ENCODE measurements at regions not wholly inside any gene's neighbourhood (a gene's known extent, or its start where the extent isn't known, plus 50 kb on each side); places are given as distances from the start of the nearest gene placed in this dataset.

- in situ Hi-C loops (cut with MboI; ENCODE audit: low sequenced_read_pairs) = no loop called here
Observed at GRCh38 chr5:40389591-40389990, 290.1 kb upstream of the PTGER4 start.

GRCh38 chr5:40386289-40386688 is 293.4 kb upstream of the PTGER4 start:
- in situ Hi-C loops (cut with MboI; ENCODE audit: low sequenced_read_pairs) = no loop called here

DNA sequence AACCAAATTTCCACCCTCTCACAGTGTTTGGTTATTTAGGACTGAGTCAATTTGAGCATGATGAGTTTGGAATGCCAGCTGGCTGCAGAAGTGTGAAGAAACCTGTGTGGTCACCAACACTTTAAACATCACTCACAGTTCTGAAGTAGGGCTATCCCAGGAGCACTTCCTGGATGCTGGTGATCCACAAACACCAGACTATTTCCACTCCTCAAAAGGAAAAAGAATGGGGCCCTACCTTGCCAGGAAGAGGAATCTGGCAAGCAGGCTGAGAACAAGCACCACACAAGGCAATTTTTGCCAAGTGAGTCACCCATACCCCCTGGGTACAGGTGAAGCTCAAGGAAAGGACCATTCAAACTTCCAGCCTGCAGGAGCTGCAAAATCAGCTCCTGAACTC is 294.2 kb upstream of the PTGER4 start:
- in situ Hi-C loops (cut with MboI; ENCODE audit: low sequenced_read_pairs) = no loop called here

DNA sequence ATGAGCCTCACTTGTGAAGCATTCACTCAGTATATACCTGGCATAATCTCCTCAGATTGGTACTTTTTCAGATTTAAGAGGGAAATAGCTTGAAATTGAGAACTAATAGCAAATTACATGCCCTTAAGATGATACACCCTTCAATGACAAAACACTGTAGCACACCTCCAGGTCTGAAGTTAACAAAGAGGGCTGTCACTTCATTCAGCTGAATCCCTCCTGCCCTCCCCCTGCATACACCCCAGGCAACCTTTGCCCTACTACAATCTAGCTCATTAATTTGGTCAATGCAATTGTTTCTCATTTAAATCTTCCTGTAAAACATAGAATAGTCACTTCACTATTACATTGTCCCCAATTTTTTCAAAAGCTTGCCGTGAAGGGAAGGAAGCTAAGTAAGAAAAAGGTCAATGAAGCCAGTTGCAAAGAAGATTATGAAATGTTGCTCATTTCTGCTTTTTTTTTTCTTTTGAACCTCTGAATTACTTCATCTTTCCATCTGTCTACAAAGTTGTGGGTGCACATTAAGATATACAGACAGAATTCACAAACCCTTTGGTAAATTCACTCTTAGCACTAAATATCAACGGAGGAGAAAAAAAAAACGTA is 294.8 kb upstream of the PTGER4 start:
- in situ Hi-C loops (cut with MboI; ENCODE audit: low sequenced_read_pairs) = no loop called here

- in situ Hi-C loops (cut with MboI; ENCODE audit: low sequenced_read_pairs) = no loop called here
Observed at GRCh38 chr5:40383749-40384651, 295.7 kb upstream of the PTGER4 start.

- in situ Hi-C loops (cut with MboI; ENCODE audit: low sequenced_read_pairs) = no loop called here
Observed at GRCh38 chr5:40381676-40382363, 297.9 kb upstream of the PTGER4 start.

GRCh38 chr5:40381016-40381415 is 298.7 kb upstream of the PTGER4 start:
- in situ Hi-C loops (cut with MboI; ENCODE audit: low sequenced_read_pairs) = no loop called here

GRCh38 chr5:40378396-40379177 is 301.1 kb upstream of the PTGER4 start:
- in situ Hi-C loops (cut with MboI; ENCODE audit: low sequenced_read_pairs) = no loop called here

GRCh38 chr5:40376566-40376965 is 303.1 kb upstream of the PTGER4 start:
- in situ Hi-C loops (cut with MboI; ENCODE audit: low sequenced_read_pairs) = no loop called here

DNA sequence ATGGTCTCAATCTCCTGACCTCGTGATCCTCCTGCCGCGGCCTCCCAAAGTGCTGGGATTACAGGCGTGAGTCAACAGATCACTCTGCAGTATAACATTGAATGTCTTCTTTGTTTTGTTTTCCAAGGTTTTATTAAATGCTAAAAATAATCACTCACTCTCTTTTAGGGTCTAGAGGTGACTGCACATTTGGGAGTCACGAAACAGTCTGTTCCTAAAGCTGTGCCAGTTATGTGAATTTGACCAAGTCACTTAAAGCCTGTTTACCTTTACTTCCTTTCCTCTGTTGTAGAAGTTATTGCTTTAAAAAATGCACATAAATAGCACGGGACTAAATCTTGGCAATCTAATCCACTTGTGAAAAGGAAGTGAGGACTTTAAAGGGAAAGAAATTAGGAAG is 304.9 kb upstream of the PTGER4 start:
- in situ Hi-C loops (cut with MboI; ENCODE audit: low sequenced_read_pairs) = no loop called here

DNA sequence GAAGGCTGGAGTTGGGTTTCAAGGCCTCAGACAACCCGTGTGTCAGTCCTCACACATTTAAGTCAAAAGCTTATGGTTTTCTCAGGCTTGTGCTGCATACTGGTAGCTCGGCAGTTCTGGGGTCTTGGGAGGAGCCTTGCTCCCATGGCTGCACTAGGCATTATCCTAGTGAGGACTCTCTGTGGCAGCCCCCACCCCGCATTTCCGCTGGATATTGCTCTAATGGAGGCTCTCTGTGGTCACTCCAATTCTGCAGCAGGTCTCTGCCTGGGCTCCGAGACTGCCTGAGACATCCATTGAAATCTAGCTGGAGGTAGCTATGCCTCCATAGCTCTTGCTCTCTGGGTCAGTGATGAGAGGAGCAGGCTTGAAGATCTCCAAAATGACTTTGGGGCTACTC is 311.5 kb upstream of the PTGER4 start:
- in situ Hi-C loops (cut with MboI; ENCODE audit: low sequenced_read_pairs) = no loop called here

GRCh38 chr5:40367255-40367654 is 312.5 kb upstream of the PTGER4 start:
- in situ Hi-C loops (cut with MboI; ENCODE audit: low sequenced_read_pairs) = no loop called here

DNA sequence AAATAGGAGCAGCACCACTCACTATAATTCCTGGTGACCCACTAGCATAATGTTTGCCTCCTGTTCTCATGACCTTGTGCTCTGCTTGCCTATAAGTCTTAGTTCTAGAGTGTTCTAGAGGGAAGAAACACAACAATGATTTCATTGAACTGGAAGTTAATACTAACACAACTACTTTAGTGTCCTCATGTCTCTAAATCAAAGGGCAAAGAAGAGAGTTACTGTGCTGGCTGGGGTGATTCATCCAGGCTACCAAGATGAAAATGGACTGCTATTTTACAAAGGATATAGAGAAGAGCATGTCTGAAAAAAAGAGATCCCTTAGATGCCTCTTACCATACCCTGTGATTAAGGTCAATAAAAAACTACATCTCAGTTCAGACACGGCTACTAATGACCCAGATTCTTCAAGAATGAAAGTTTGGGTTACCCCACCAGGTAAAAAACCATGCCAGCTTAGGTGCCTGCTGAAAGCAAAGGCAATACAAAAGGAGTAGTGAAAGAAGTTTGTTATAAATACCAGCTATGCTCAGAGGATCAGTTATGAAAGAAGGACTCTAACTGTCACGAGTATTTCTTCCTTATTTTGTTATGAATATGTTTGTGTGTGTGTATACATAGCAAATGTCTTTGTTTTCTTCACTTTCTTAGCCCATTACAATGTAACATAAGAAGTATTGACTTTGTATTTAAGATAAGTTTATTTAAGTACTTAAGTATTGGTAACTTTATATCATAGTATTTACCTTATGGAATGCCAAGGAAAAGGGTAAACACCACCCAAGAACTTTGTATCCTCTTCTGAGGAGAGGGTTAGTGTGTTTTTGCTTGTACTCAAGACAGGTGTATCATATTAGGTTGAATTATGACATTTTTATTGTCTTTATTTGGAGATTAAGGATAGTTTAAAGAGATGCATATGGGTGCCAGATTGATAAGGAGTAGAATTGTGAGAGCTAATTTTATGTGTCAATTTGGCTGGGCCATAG is 314.1 kb upstream of the PTGER4 start:
- in situ Hi-C loops (cut with MboI; ENCODE audit: low sequenced_read_pairs) = no loop called here

DNA sequence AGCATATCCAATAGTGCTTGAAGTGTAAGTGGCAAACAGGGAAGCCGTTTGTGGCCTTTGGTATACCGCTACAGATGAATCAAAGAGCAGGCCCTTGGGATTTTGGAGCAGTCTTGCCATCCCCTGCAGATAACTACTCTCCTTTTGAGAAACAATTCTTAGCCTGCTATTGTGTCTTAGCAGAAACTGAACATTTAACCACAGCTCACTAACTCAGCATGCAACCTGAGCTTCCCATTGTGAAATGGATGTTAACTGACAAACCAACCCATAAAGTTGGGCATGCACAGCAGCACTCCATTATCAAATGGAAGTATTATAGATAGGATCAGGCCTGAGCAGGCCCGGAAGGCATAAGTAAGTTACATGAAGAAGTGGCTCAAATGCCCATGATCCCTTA is 315.3 kb upstream of the PTGER4 start:
- in situ Hi-C loops (cut with MboI; ENCODE audit: low sequenced_read_pairs) = no loop called here

DNA sequence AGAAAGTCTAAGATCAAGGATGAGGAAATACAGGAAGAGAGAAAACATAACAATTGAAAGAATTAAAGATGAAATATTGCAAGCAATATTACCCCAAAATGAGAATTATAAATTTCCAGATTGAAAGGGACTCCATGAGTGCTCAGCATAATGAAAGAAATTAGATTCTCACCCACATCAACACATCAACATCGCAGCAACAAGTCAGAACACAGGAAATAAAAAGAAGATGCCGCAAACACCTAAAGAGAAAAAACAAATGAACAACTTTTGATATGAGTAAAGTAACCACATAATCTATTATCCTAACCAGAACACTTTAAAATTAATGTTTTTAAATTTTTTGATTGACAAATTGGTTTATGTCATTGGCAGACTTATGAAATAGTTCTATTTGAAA is 318.3 kb upstream of the PTGER4 start:
- in situ Hi-C loops (cut with MboI; ENCODE audit: low sequenced_read_pairs) = no loop called here

DNA sequence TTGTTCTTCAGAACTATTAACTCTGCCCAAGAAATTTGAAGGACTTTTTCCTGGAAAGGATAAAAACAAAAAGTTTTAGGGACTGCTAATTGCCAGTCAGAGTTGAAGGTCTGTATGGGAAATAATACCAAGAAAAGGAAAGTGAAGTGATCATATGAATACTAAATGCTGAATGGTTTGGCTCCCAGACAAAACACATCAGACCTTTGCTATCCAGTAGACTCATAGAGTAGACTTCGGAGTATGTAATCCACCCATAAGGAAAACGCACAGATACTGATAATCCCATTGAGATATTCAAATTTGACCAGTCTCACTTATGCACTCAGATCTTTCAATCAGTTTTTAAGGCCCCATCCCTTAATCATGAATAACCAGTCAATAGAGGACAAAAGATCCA is 319.0 kb upstream of the PTGER4 start:
- in situ Hi-C loops (cut with MboI; ENCODE audit: low sequenced_read_pairs) = no loop called here

DNA sequence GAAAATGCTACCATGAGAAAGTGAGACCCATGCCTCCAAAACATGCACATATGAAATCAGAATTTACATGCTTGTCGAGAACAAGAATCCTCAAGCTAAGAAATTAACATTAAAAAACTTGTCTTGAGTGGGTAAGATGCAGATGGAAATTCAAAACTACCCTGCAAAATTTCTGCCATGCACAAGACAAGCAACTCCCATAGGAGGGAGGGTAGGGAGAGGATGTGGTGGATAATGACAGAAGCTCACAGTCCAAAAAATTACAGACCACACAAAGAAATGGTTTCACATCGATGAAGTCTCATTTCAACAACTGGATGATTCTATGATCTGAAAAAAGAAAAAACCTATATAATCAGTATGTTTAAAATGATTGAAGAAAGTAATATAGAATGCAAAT is 319.9 kb upstream of the PTGER4 start:
- in situ Hi-C loops (cut with MboI; ENCODE audit: low sequenced_read_pairs) = no loop called here

DNA sequence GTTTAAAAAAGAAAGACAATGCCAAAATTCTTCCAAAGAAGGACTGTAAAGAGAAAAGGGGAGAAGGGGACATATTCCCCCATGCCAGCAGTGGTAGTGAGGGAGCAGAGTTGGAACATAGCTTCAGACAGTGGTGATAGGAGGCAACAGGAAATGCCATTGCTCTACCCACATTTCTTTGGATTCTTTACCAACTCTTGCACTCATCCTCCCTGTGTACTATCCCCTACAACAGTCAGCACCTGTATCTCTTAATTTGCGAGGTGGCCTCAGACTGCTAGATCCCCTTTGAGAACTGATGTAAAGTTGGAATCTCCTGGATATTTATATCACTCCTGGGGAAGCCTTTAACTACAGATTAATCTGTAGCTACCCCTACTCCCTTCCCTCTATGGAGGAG is 320.6 kb upstream of the PTGER4 start:
- in situ Hi-C loops (cut with MboI; ENCODE audit: low sequenced_read_pairs) = no loop called here

DNA sequence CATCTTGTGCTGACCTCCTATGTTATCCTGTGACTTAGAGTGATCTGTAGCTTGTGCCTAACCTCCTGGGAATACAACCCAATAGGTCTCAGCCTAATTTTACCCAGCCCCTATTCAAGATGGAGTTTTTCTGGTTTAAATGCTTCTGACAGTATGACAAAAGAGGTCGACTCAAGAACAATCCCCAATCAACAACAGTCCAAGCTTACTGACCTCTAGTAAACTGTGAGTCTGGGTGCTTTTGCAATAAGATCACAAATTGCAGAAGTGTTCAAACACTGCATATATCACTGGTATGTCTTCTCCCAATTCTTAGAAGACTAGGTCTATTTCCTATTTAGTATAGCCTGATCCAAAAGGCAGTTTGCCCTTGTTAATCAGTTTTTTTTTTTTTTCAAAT is 323.5 kb upstream of the PTGER4 start:
- in situ Hi-C loops (cut with MboI; ENCODE audit: low sequenced_read_pairs) = no loop called here

GRCh38 chr5:40355846-40356245 is 323.9 kb upstream of the PTGER4 start:
- in situ Hi-C loops (cut with MboI; ENCODE audit: low sequenced_read_pairs) = no loop called here

Data from hTERT RPE-1 (cell line).